Fibroblast of lung (primary cell): ENCODE measurements at regions not wholly inside any gene's neighbourhood (a gene's known extent, or its start where the extent isn't known, plus 50 kb on each side); places are given as distances from the start of the nearest gene placed in this dataset.

ENCODE experiments used
- DNase-seq, 2 donors: peaks; one replicate each; pipeline versions ENCODE4 v3.0.0 to v3.0.0-alpha.2; 2010; ENCODE audit warnings: low read depth in 2 of 2
- H2AFZ ChIP-seq: 2 replicates; pipeline ENCODE4 v1.5.1; 2012; ENCODE audit warnings: low read length, control low read depth, inconsistent platforms
- H3K27ac ChIP-seq: 2 replicates; pipeline ENCODE4 v1.5.1; 2011; ENCODE audit warnings: low read length, control low read depth; ENCODE audit not compliant: insufficient read depth
- H3K27me3 ChIP-seq: 2 replicates; pipeline ENCODE4 v1.5.1; 2011; ENCODE audit warnings: mild to moderate bottlenecking, low read length; ENCODE audit not compliant: control insufficient read depth, insufficient read depth
- H3K36me3 ChIP-seq: 2 replicates; pipeline ENCODE4 v1.5.1; 2011; ENCODE audit warnings: low read length; ENCODE audit not compliant: control insufficient read depth, insufficient read depth
- H3K4me1 ChIP-seq: 2 replicates; pipeline ENCODE4 v1.5.1; 2011; ENCODE audit warnings: low read length; ENCODE audit not compliant: control insufficient read depth, insufficient read depth; ENCODE audit errors: extremely low read depth
- H3K4me2 ChIP-seq: 2 replicates; pipeline ENCODE4 v1.5.1; 2011; ENCODE audit warnings: low read length, control low read depth; ENCODE audit not compliant: insufficient read depth; ENCODE audit errors: extremely low read depth
- H3K4me3 ChIP-seq, 4 experiments: fragments of 200-600 bp in 1 of 4; sonication (generic) in 1 of 4; replicated peaks in 1 of 4; 2 replicates each; pipeline ENCODE4 v1.5.1; 2011 to 2016; ENCODE audit warnings: low read length in 4 of 4, low read depth in 3 of 4, mild to moderate bottlenecking in 3 of 4, control low read depth in 2 of 4, inconsistent platforms in 1 of 4, mixed read lengths in 1 of 4; ENCODE audit not compliant: insufficient read depth in 1 of 4; ENCODE audit errors: control extremely low read depth in 1 of 4
- H3K79me2 ChIP-seq: 2 replicates; pipeline ENCODE4 v1.5.1; 2012; ENCODE audit warnings: mild to moderate bottlenecking, low read length, inconsistent platforms; ENCODE audit not compliant: control insufficient read depth, insufficient read depth
- H3K9ac ChIP-seq: 2 replicates; pipeline ENCODE4 v1.5.1; 2011; ENCODE audit warnings: mild to moderate bottlenecking, low read length, control low read depth; ENCODE audit not compliant: insufficient read depth
- H3K9me3 ChIP-seq: 2 replicates; pipeline ENCODE4 v1.5.1; 2012; ENCODE audit warnings: low read depth, low read length; ENCODE audit not compliant: control insufficient read depth, insufficient read depth
- H4K20me1 ChIP-seq: 2 replicates; pipeline ENCODE4 v1.5.1; 2011; ENCODE audit warnings: low read length; ENCODE audit not compliant: control insufficient read depth, insufficient read depth; ENCODE audit errors: extremely low read depth
- CTCF ChIP-seq, 2 donors: IDR thresholded peaks in 1 of 2; conservative IDR thresholded peaks in 1 of 2; 1 replicate in 1 of 2; 2 replicates in 1 of 2; pipeline ENCODE4 v1.5.1; 2011 to 2012; ENCODE audit warnings: low read length in 2 of 2, control low read depth in 1 of 2, inconsistent platforms in 1 of 2, low read depth in 1 of 2, mild to moderate bottlenecking in 1 of 2
- EZH2 ChIP-seq: IDR thresholded peaks from 2 replicates; pipeline ENCODE4 v1.5.1; 2012; ENCODE audit warnings: low read length, control low read depth, mild to moderate bottlenecking; ENCODE audit errors: missing control alignments

- H3K9ac ChIP-seq = no peak overlapping the region
Observed at GRCh38 chr3:72164635-72164978, 379.7 kb upstream of the PROK2 start.

GRCh38 chr3:72163809-72164634 is 379.1 kb upstream of the PROK2 start:
- Histone ChIP-seq H3K4me2 (no peak overlapping the region), H3K4me3 (no peak overlapping the region), H4K20me1 (no peaks in the 10 kb centered on the region), H3K27me3 (peaks cover 2% of the 10 kb centered on the region), H3K36me3 (no peaks in the 10 kb centered on the region), H3K27ac (no peak overlapping the region), H3K9me3 (no peaks in the 10 kb centered on the region), H3K9ac (no peak overlapping the region), H3K4me1 (no peaks in the 10 kb centered on the region), H3K79me2 (no peaks in the 10 kb centered on the region), H2AFZ (no peak overlapping the region)
- DNase-seq = no peak
- TF ChIP-seq CTCF (conservative IDR thresholded peaks at IDR 0.05 in 1 of 2, IDR thresholded peaks at IDR 0.05 in 1 of 2; ENCODE audit: low read depth in 1 of 2, low read length in 2 of 2) (no peak), EZH2 (no peak)

More at GRCh38 chr3:72164635-72164978, 379.7 kb upstream of the PROK2 start:
- H3K27ac ChIP-seq = no peak overlapping the region
- H3K9me3 ChIP-seq = no peaks in the 10 kb centered on the region
- no peak for TF ChIP-seq EZH2
- TF ChIP-seq CTCF (conservative IDR thresholded peaks at IDR 0.05 in 1 of 2, IDR thresholded peaks at IDR 0.05 in 1 of 2; ENCODE audit: low read depth in 1 of 2, low read length in 2 of 2) = no peak
- H3K4me1 ChIP-seq = no peaks in the 10 kb centered on the region
- H2AFZ ChIP-seq = no peak overlapping the region
- DNase-seq = no peak
- H3K4me2 ChIP-seq = no peak overlapping the region
- H3K27me3 ChIP-seq = peaks cover 2% of the 10 kb centered on the region
- H3K79me2 ChIP-seq = no peaks in the 10 kb centered on the region
- H3K36me3 ChIP-seq = no peaks in the 10 kb centered on the region
- H3K4me3 ChIP-seq = no peak overlapping the region
- H4K20me1 ChIP-seq = no peaks in the 10 kb centered on the region

- DNase-seq = no peak
- Histone ChIP-seq H3K79me2 (no peaks in the 10 kb centered on the region), H3K27ac (no peak overlapping the region), H3K9me3 (no peaks in the 10 kb centered on the region), H2AFZ (no peak overlapping the region), H3K4me3 (no peak overlapping the region), H3K36me3 (no peaks in the 10 kb centered on the region), H3K9ac (no peak overlapping the region), H3K27me3 (no peaks in the 10 kb centered on the region), H3K4me2 (no peak overlapping the region), H3K4me1 (no peaks in the 10 kb centered on the region), H4K20me1 (no peaks in the 10 kb centered on the region)
- TF ChIP-seq CTCF (conservative IDR thresholded peaks at IDR 0.05 in 1 of 2, IDR thresholded peaks at IDR 0.05 in 1 of 2; ENCODE audit: low read depth in 1 of 2, low read length in 2 of 2) = no peak
- TF ChIP-seq EZH2 = no peak
Observed at GRCh38 chr3:72162649-72163184, 377.8 kb upstream of the PROK2 start.
